ENCODE measurements at regions not wholly inside any gene's neighbourhood (a gene's known extent, or its start where the extent isn't known, plus 50 kb on each side); places are given as distances from the start of the nearest gene placed in this dataset.

- Histone ChIP-seq H3K4me3 (no peak overlapping the region), H3K27me3 (ENCODE audit: low read depth) (peaks cover 100% of the 10 kb centered on the region), H3K36me3 (no peaks in the 10 kb centered on the region), H3K27ac (replicated peaks) (no peak overlapping the region), H3K4me1 (peaks cover 14% of the 10 kb centered on the region), H3K9me3 (replicated peaks) (no peaks in the 10 kb centered on the region)
- TF ChIP-seq CTCF (IDR thresholded peaks at IDR 0.05; ENCODE audit: borderline replicate concordance): no peak
- no peak for DNase-seq
- intact Hi-C loops (cut with micrococcal nuclease): no loop called here
These were observed 60.4 kb upstream of the TMEM33 start for GRCh38 chr4:41874873-41875272.

- no peak overlapping the region for H3K27ac ChIP-seq (replicated peaks)
- H3K36me3 ChIP-seq: no peaks in the 10 kb centered on the region
- DNase-seq: no peak
- peaks cover 14% of the 10 kb centered on the region for H3K4me1 ChIP-seq
- TF ChIP-seq CTCF (IDR thresholded peaks at IDR 0.05; ENCODE audit: borderline replicate concordance): no peak
- H3K4me3 ChIP-seq: no peak overlapping the region
- no peaks in the 10 kb centered on the region for H3K9me3 ChIP-seq (replicated peaks)
- intact Hi-C loops (cut with micrococcal nuclease): no loop called here
- H3K27me3 ChIP-seq (ENCODE audit: low read depth): peaks cover 100% of the 10 kb centered on the region
These were observed 60.8 kb upstream of the TMEM33 start for GRCh38 chr4:41874398-41874797.

- intact Hi-C loops (cut with micrococcal nuclease): no loop called here
- Histone ChIP-seq H3K4me1 (peaks cover 8% of the 10 kb centered on the region), H3K9me3 (replicated peaks) (no peaks in the 10 kb centered on the region), H3K27ac (replicated peaks) (no peak overlapping the region), H3K4me3 (peak overlapping the region; percentile 28), H3K36me3 (no peaks in the 10 kb centered on the region), H3K27me3 (ENCODE audit: low read depth) (peaks cover 100% of the 10 kb centered on the region)
- TF ChIP-seq CTCF (IDR thresholded peaks at IDR 0.05; ENCODE audit: borderline replicate concordance): no peak
- no peak for DNase-seq
These were observed 61.6 kb upstream of the TMEM33 start for GRCh38 chr4:41873380-41874295.

GRCh38 chr4:41870035-41870434 lies 65.2 kb upstream of the TMEM33 start:
- TF ChIP-seq CTCF (IDR thresholded peaks at IDR 0.05; ENCODE audit: borderline replicate concordance): no peak
- intact Hi-C loops (cut with micrococcal nuclease): no loop called here
- H3K27me3 ChIP-seq (ENCODE audit: low read depth): peaks cover 99% of the 10 kb centered on the region

GRCh38 chr4:41866799-41867677 lies 68.2 kb upstream of the TMEM33 start:
- H3K4me3 ChIP-seq: peak overlapping the region; percentile 18
- H3K27ac ChIP-seq (replicated peaks): no peak overlapping the region
- no peak for DNase-seq
- H3K27me3 ChIP-seq (ENCODE audit: low read depth): peaks cover 98% of the 10 kb centered on the region
- no peaks in the 10 kb centered on the region for H3K36me3 ChIP-seq
- peaks cover 23% of the 10 kb centered on the region for H3K4me1 ChIP-seq
- no peak for TF ChIP-seq CTCF (IDR thresholded peaks at IDR 0.05; ENCODE audit: borderline replicate concordance)
- intact Hi-C loops (cut with micrococcal nuclease): no loop called here
- H3K9me3 ChIP-seq (replicated peaks): no peaks in the 10 kb centered on the region

More at GRCh38 chr4:41870035-41870434, 65.2 kb upstream of the TMEM33 start:
- H3K4me3 ChIP-seq: no peak overlapping the region
- H3K4me1 ChIP-seq: peaks cover 29% of the 10 kb centered on the region
- no peaks in the 10 kb centered on the region for H3K36me3 ChIP-seq
- DNase-seq: no peak
- no peaks in the 10 kb centered on the region for H3K9me3 ChIP-seq (replicated peaks)
- H3K27ac ChIP-seq (replicated peaks): no peak overlapping the region

All from left ventricle myocardium inferior (tissue), 1 donor.